H1 (cell line): ENCODE measurements at regions not wholly inside any gene's neighbourhood (a gene's known extent, or its start where the extent isn't known, plus 50 kb on each side); places are given as distances from the start of the nearest gene placed in this dataset.

Experiments
- CTCF ChIA-PET: fragments of 300-600 bp; sonication (Branson Sonifier 250); formaldehyde crosslinking; loops from one replicate; lab custom pipeline; 2021; ENCODE audit not compliant: partially characterized antibody; lab: Charles Lee
- POLR2A ChIA-PET: fragments of 300-600 bp; sonication (Branson Sonifier 250); formaldehyde crosslinking; loops from one replicate; lab custom pipeline; 2021; ENCODE audit warnings: inconsistent platforms; ENCODE audit not compliant: partially characterized antibody; lab: Charles Lee
- DNase-seq, 2 experiments: peaks; one replicate each; pipeline versions ENCODE4 v3.0.0 to v3.0.0-alpha.2; 2010 to 2022; ENCODE audit warnings: low spot score in 2 of 2, low read depth in 1 of 2, mixed read lengths in 1 of 2
- FAIRE-seq: peaks from 2 replicates; lab custom pipeline; 2011; peaks lifted over from hg19 to GRCh38; lab: Jason Lieb, UNC
- H2AFZ ChIP-seq: 2 replicates; pipeline ENCODE4 v1.8.1; 2012; ENCODE audit warnings: low read length, inconsistent platforms
- H2AK5ac ChIP-seq: 2 replicates; pipeline ENCODE4 v1.6.1; 2013; ENCODE audit warnings: low read depth, low read length
- H2BK120ac ChIP-seq: replicated peaks from 2 replicates; pipeline ENCODE3; 2013; ENCODE audit warnings: low read depth, low read length, inconsistent platforms
- H2BK12ac ChIP-seq: 2 replicates; pipeline ENCODE4 v1.6.1; 2013; ENCODE audit warnings: low read depth, low read length
- H2BK15ac ChIP-seq: 2 replicates; pipeline ENCODE4 v1.6.1; 2013; ENCODE audit warnings: low read length
- H2BK20ac ChIP-seq: 2 replicates; pipeline ENCODE4 v1.6.1; 2013; ENCODE audit warnings: low read length
- H2BK5ac ChIP-seq: 2 replicates; pipeline ENCODE4 v1.6.1; 2013; ENCODE audit warnings: low read depth, low read length
- H3K14ac ChIP-seq: 2 replicates; pipeline ENCODE4 v1.6.1; 2013; ENCODE audit warnings: inconsistent platforms; ENCODE audit not compliant: insufficient read length
- H3K18ac ChIP-seq: 2 replicates; pipeline ENCODE4 v1.6.1; 2013; ENCODE audit warnings: low read length; ENCODE audit errors: extremely low read depth
- H3K23ac ChIP-seq: 2 replicates; pipeline ENCODE4 v1.6.1; 2013; ENCODE audit warnings: inconsistent platforms; ENCODE audit not compliant: insufficient read length
- H3K23me2 ChIP-seq: 2 replicates; pipeline ENCODE4 v1.6.1; 2013; ENCODE audit warnings: low read depth, low read length
- H3K27ac ChIP-seq: 2 replicates; pipeline ENCODE4 v1.6.1; 2011; ENCODE audit warnings: low read depth, low read length, inconsistent platforms
- H3K27me3 ChIP-seq, 4 experiments: replicated peaks in 1 of 4; 1 replicate in 1 of 4; 2 replicates in 3 of 4; pipeline versions ENCODE4 v1.6.1 to v1.8.1; 2011 to 2013; ENCODE audit warnings: low read length in 3 of 4, mild to moderate bottlenecking in 3 of 4, inconsistent platforms in 2 of 4, mixed read lengths in 2 of 4, moderate library complexity in 1 of 4; ENCODE audit not compliant: control insufficient read depth in 3 of 4, insufficient read depth in 3 of 4; ENCODE audit errors: extremely low read depth in 1 of 4
- H3K36me3 ChIP-seq, 4 experiments: 2 replicates each; pipeline versions ENCODE4 v1.6.1 to v1.8.1; 2011 to 2013; ENCODE audit warnings: mild to moderate bottlenecking in 4 of 4, low read length in 3 of 4, moderate library complexity in 2 of 4, control low read depth in 1 of 4, inconsistent platforms in 1 of 4; ENCODE audit not compliant: insufficient read depth in 4 of 4, control insufficient read depth in 2 of 4
- H3K4ac ChIP-seq: replicated peaks from 2 replicates; pipeline ENCODE3; 2013; ENCODE audit warnings: low read length, low read depth, mixed read lengths, inconsistent platforms; ENCODE audit not compliant: insufficient read length
- H3K4me1 ChIP-seq, 4 experiments: replicated peaks in 1 of 4; 1 replicate in 1 of 4; 2 replicates in 3 of 4; pipeline versions ENCODE4 v1.6.1 to v1.8.1; 2011 to 2013; ENCODE audit warnings: low read length in 3 of 4, inconsistent platforms in 2 of 4, mixed read lengths in 1 of 4; ENCODE audit not compliant: insufficient read depth in 4 of 4, control insufficient read depth in 3 of 4
- H3K4me2 ChIP-seq, 2 experiments: 2 replicates each; pipeline versions ENCODE4 v1.6.1 to v1.8.1; 2011 to 2013; ENCODE audit warnings: low read depth in 2 of 2, low read length in 2 of 2, control low read depth in 1 of 2, inconsistent platforms in 1 of 2, mild to moderate bottlenecking in 1 of 2; ENCODE audit not compliant: insufficient read depth in 1 of 2
- H3K4me3 ChIP-seq, 4 experiments: fragments of 200-600, 300-600 bp in 1 of 4; sonication (generic), shearing (Covaris generic), sonication (Bioruptor Twin) in 1 of 4; 2 replicates each; pipeline versions ENCODE4 v1.5.1 to v1.8.1; 2011 to 2016; ENCODE audit warnings: low read length in 4 of 4, low read depth in 3 of 4, control low read depth in 2 of 4, inconsistent platforms in 2 of 4, mild to moderate bottlenecking in 2 of 4, mixed read lengths in 1 of 4, moderate library complexity in 1 of 4; ENCODE audit not compliant: insufficient read depth in 2 of 4; ENCODE audit errors: extremely low read depth in 1 of 4
- H3K56ac ChIP-seq: replicated peaks from 2 replicates; pipeline ENCODE3; 2013; ENCODE audit warnings: low read depth, mild to moderate bottlenecking, mixed read lengths, low read length, inconsistent platforms; ENCODE audit not compliant: insufficient read length
- H3K79me1 ChIP-seq: 2 replicates; pipeline ENCODE4 v1.6.1; 2013; ENCODE audit warnings: low read depth, low read length, control low read depth
- H3K79me2 ChIP-seq, 2 experiments: 2 replicates each; pipeline versions ENCODE4 v1.6.1 to v1.8.1; 2012 to 2013; ENCODE audit warnings: low read length in 2 of 2, mild to moderate bottlenecking in 2 of 2, inconsistent platforms in 1 of 2; ENCODE audit not compliant: insufficient read depth in 2 of 2, control insufficient read depth in 1 of 2
- H3K9ac ChIP-seq, 4 experiments: replicated peaks in 1 of 4; 1 replicate in 1 of 4; 2 replicates in 3 of 4; pipeline versions ENCODE4 v1.6.1 to v1.8.1; 2011 to 2013; ENCODE audit warnings: low read depth in 3 of 4, low read length in 3 of 4, control low read depth in 2 of 4, mild to moderate bottlenecking in 2 of 4, moderate library complexity in 2 of 4, inconsistent platforms in 1 of 4; ENCODE audit errors: extremely low read depth in 1 of 4
- H3K9me3 ChIP-seq, 2 experiments: 2 replicates each; pipeline versions ENCODE4 v1.6.1 to v1.8.1; 2012 to 2013; ENCODE audit warnings: mild to moderate bottlenecking in 2 of 2, moderate library complexity in 2 of 2, control low read depth in 1 of 2, inconsistent platforms in 1 of 2, low read depth in 1 of 2, low read length in 1 of 2, mixed read lengths in 1 of 2; ENCODE audit not compliant: insufficient read depth in 2 of 2
- H4K20me1 ChIP-seq, 2 experiments: replicated peaks in 1 of 2; 2 replicates each; pipeline versions ENCODE3 to v1.8.1; 2011 to 2013; ENCODE audit warnings: inconsistent platforms in 2 of 2, low read length in 2 of 2, mild to moderate bottlenecking in 1 of 2; ENCODE audit not compliant: insufficient read depth in 2 of 2, control insufficient read depth in 1 of 2
- H4K5ac ChIP-seq: 2 replicates; pipeline ENCODE4 v1.6.1; 2013; ENCODE audit warnings: low read length, low read depth, mixed read lengths, inconsistent platforms; ENCODE audit not compliant: insufficient read length
- H4K8ac ChIP-seq: 2 replicates; pipeline ENCODE4 v1.8.0; 2013; ENCODE audit warnings: mild to moderate bottlenecking, moderate library complexity, low read length, inconsistent platforms; ENCODE audit not compliant: insufficient read depth; ENCODE audit errors: extremely low read depth
- H4K91ac ChIP-seq: replicated peaks from 2 replicates; pipeline ENCODE3; 2013; ENCODE audit warnings: low read length, mixed read lengths, inconsistent platforms; ENCODE audit not compliant: insufficient read length
- CBX8 ChIP-seq: fragments of 300-800, 300-1000 bp; sonication (generic); IDR thresholded peaks from 2 replicates; pipeline ENCODE4 v1.7.1; 2016; ENCODE audit warnings: low read depth, low read length, borderline replicate concordance
- CHD1 ChIP-seq: IDR thresholded peaks from 2 replicates; pipeline ENCODE4 v1.6.1; 2012; ENCODE audit warnings: low read depth, low read length, improper control_type of control experiment
- HDAC6 ChIP-seq: IDR thresholded peaks from one replicate; pipeline ENCODE4 v1.7.1; 2012; ENCODE audit warnings: low read depth, mild to moderate bottlenecking, inconsistent platforms, low read length, moderate library complexity
- NANOG ChIP-seq: IDR thresholded peaks from 2 replicates; pipeline ENCODE4 v1.6.1; 2011; ENCODE audit warnings: low read length, low read depth, mild to moderate bottlenecking, inconsistent platforms; ENCODE audit not compliant: insufficient read depth, poor library complexity, severe bottlenecking
- SIX5 ChIP-seq: IDR thresholded peaks from 2 replicates; pipeline ENCODE4 v1.6.1; 2011; ENCODE audit warnings: mild to moderate bottlenecking, low read depth, low read length
- TAF7 ChIP-seq: optimal IDR thresholded peaks from 2 replicates; pipeline ENCODE3; 2011; ENCODE audit warnings: low read depth, mild to moderate bottlenecking, inconsistent platforms, low read length, moderate library complexity, borderline replicate concordance
- WGBS, 2 experiments: shearing (Covaris generic) in 1 of 2; methylation state at CpG; one replicate each; pipeline versions ENCODE4 v1.1.6 to v1.1.7; 2013 to 2015; ENCODE audit warnings: low lambda C conversion rate in 2 of 2, mixed read lengths in 2 of 2, inconsistent platforms in 1 of 2, low coverage in 1 of 2, missing lambda C conversion rate in 1 of 2; ENCODE audit not compliant: insufficient replicate concordance in 2 of 2, insufficient coverage in 1 of 2, insufficient read length in 1 of 2; ENCODE audit errors: extremely low coverage in 1 of 2, missing lambda C conversion rate in 1 of 2; 5-methylcytosine and 5-hydroxymethylcytosine counted together

DNA sequence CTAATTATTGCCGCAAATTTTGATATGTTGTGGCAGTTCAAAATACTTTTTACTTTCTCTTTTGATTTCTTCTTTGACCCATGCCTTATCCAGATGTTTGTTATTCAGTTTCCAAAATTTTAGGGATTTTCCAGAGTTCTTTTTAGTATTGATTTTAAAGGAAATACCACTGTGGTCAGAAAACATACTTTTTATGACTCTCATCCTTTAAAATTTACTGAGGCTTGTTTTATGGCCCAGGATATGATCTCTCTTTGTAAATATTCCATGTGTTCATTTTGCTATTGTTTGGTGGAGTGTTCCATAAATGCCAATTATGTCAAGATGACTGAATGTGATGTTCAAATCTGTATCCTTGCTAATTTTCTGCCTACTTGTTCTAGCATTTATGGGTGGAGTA lies 272.3 kb upstream of the DIPK2B start:
- Histone ChIP-seq H3K23ac (no peak overlapping the region), H2BK5ac (no peak overlapping the region), H3K36me3 (no peaks in the 10 kb centered on the region), H3K9me3 (peaks cover 0 to 2% of the 10 kb centered on the region in 2 experiments; a peak in 1 of 4 replicates), H3K23me2 (no peaks in the 10 kb centered on the region), H3K27ac (no peak overlapping the region), H3K79me1 (no peaks in the 10 kb centered on the region), H3K18ac (no peak overlapping the region), H3K4ac (no peak overlapping the region), H4K20me1 (no peaks in the 10 kb centered on the region), H2BK12ac (no peak overlapping the region), H3K14ac (no peak overlapping the region), H3K27me3 (no peaks in the 10 kb centered on the region), H2AFZ (no peak overlapping the region), H2BK15ac (no peak overlapping the region), H4K8ac (no peak overlapping the region), H2BK120ac (no peak overlapping the region), H3K4me3 (no peak overlapping the region), H3K9ac (no peak overlapping the region), H2AK5ac (no peak overlapping the region), H4K5ac (no peak overlapping the region), H4K91ac (no peak overlapping the region), H3K4me2 (no peak overlapping the region), H2BK20ac (no peak overlapping the region), H3K79me2 (no peaks in the 10 kb centered on the region), H3K4me1 (no peaks in the 10 kb centered on the region), H3K56ac (no peak overlapping the region)
- WGBS, 2 experiments = 90% methylated on average over 1 of the region's 1 CpG; no CpG with 5 or more reads in 1 of the 2 experiments
- ChIA-PET CTCF (no interaction called here), POLR2A (no interaction called here)
- TF ChIP-seq HDAC6 (no peak), CBX8 (no peak), NANOG (no peak), TAF7 (no peak), SIX5 (no peak), CHD1 (no peak)
- no peak for DNase-seq
- no peak for FAIRE-seq
